Cerebellar cortex (tissue), 1 donor: ENCODE measurements at regions not wholly inside any gene's neighbourhood (a gene's known extent, or its start where the extent isn't known, plus 50 kb on each side); places are given as distances from the start of the nearest gene placed in this dataset.
"Not testable (repeated sequence)": the region's sequence is repeated elsewhere in the genome, so short reads cannot be mapped to it uniquely, and the experiment has no call there.

Source experiments
- DNase-seq: peaks from one replicate; pipeline ENCODE4 v3.0.0-alpha.2; 2015; ENCODE audit warnings: low spot score

GRCh38 chr2:150669492-150669891 is 182.0 kb upstream of the RND3 start:
- DNase-seq: no peak

- DNase-seq: not testable (repeated sequence)
These were observed 179.6 kb upstream of the RND3 start for GRCh38 chr2:150667039-150667438.

GRCh38 chr2:150663143-150663542 is 175.7 kb upstream of the RND3 start:
- no peak for DNase-seq

GRCh38 chr2:150656002-150656401 is 168.5 kb upstream of the RND3 start:
- DNase-seq: no peak

GRCh38 chr2:150653351-150653750 is 165.9 kb upstream of the RND3 start:
- DNase-seq: no peak

- DNase-seq: no peak
These were observed 160.5 kb upstream of the RND3 start for GRCh38 chr2:150647943-150648342.

- no peak for DNase-seq
These were observed 159.3 kb upstream of the RND3 start for GRCh38 chr2:150646746-150647145.

GRCh38 chr2:150644298-150645067 is 157.0 kb upstream of the RND3 start:
- no peak for DNase-seq

GRCh38 chr2:150643114-150643725 is 155.8 kb upstream of the RND3 start:
- no peak for DNase-seq

- peak; percentile 3 for DNase-seq
These were observed 152.6 kb upstream of the RND3 start for GRCh38 chr2:150640039-150640438.

- DNase-seq: no peak
These were observed 151.9 kb upstream of the RND3 start for GRCh38 chr2:150639383-150639782.

GRCh38 chr2:150631236-150631821 is 143.9 kb upstream of the RND3 start:
- no peak for DNase-seq

GRCh38 chr2:150630587-150631235 is 143.2 kb upstream of the RND3 start:
- no peak for DNase-seq

- no peak for DNase-seq
These were observed 140.1 kb upstream of the RND3 start for GRCh38 chr2:150627526-150627925.

- DNase-seq: no peak
These were observed 139.5 kb upstream of the RND3 start for GRCh38 chr2:150626934-150627411.

- DNase-seq: no peak
These were observed 138.3 kb upstream of the RND3 start for GRCh38 chr2:150625741-150626140.

GRCh38 chr2:150625303-150625702 is 137.8 kb upstream of the RND3 start:
- no peak for DNase-seq

- no peak for DNase-seq
These were observed 136.5 kb upstream of the RND3 start for GRCh38 chr2:150624001-150624401.

- DNase-seq: no peak
These were observed 134.2 kb upstream of the RND3 start for GRCh38 chr2:150621526-150622213.

GRCh38 chr2:150620855-150621254 is 133.4 kb upstream of the RND3 start:
- no peak for DNase-seq

GRCh38 chr2:150620416-150620815 is 132.9 kb upstream of the RND3 start:
- DNase-seq: no peak
